H1 (cell line): ENCODE measurements at regions not wholly inside any gene's neighbourhood (a gene's known extent, or its start where the extent isn't known, plus 50 kb on each side); places are given as distances from the start of the nearest gene placed in this dataset.

Experiments
- CREB1 ChIP-seq: IDR thresholded peaks from 2 replicates; pipeline ENCODE4 v1.6.1; 2012; ENCODE audit warnings: inconsistent platforms
- CTCF ChIP-seq, 3 experiments: IDR thresholded peaks; 1 replicate in 2 of 3; 2 replicates in 1 of 3; pipeline versions ENCODE4 v1.5.1 to v1.6.1; 2011; ENCODE audit warnings: low read length in 3 of 3, mild to moderate bottlenecking in 3 of 3, inconsistent platforms in 2 of 3, low read depth in 1 of 3, moderate library complexity in 1 of 3; ENCODE audit not compliant: insufficient read depth in 1 of 3; ENCODE audit errors: control extremely low read depth in 1 of 3
- EP300 ChIP-seq, 2 experiments: IDR thresholded peaks; 1 replicate in 1 of 2; 2 replicates in 1 of 2; pipeline ENCODE4 v1.6.1; 2011 to 2012; ENCODE audit warnings: low read depth in 2 of 2, low read length in 2 of 2, mild to moderate bottlenecking in 2 of 2, borderline replicate concordance in 1 of 2, inconsistent platforms in 1 of 2, moderate library complexity in 1 of 2
- EZH2 ChIP-seq: fragments of 200-600 bp; sonication (generic); IDR thresholded peaks from 2 replicates; pipeline ENCODE4 v1.7.1; 2012; ENCODE audit warnings: low read depth, mild to moderate bottlenecking, moderate library complexity, low read length, inconsistent platforms; ENCODE audit not compliant: severe bottlenecking
- GABPA ChIP-seq: IDR thresholded peaks from 2 replicates; pipeline ENCODE4 v1.6.1; 2011; ENCODE audit warnings: mild to moderate bottlenecking, low read length, moderate library complexity, borderline replicate concordance; ENCODE audit not compliant: insufficient read depth
- PHF8 ChIP-seq: fragments of 200-600 bp; sonication (generic); conservative IDR thresholded peaks from 2 replicates; pipeline ENCODE4 v1.7.1; 2012; ENCODE audit warnings: low read depth, mild to moderate bottlenecking, inconsistent platforms, low read length, moderate library complexity
- POLR2AphosphoS5 ChIP-seq: IDR thresholded peaks from 2 replicates; pipeline ENCODE4 v1.6.1; 2011; ENCODE audit warnings: low read depth, low read length
- SP1 ChIP-seq: IDR thresholded peaks from 2 replicates; pipeline ENCODE4 v1.6.1; 2011; ENCODE audit warnings: low read depth, low read length
- SP2 ChIP-seq: IDR thresholded peaks from 2 replicates; pipeline ENCODE4 v1.6.1; 2012; ENCODE audit warnings: mild to moderate bottlenecking, low read length, inconsistent platforms
- TAF1 ChIP-seq: IDR thresholded peaks from 2 replicates; pipeline ENCODE4 v1.6.1; 2011; ENCODE audit warnings: mild to moderate bottlenecking, low read depth, low read length
- TCF12 ChIP-seq: IDR thresholded peaks from 2 replicates; pipeline ENCODE4 v1.6.1; 2011; ENCODE audit warnings: low read depth, mild to moderate bottlenecking, low read length
- USF2 ChIP-seq: IDR thresholded peaks from 2 replicates; pipeline ENCODE4 v1.6.1; 2011; ENCODE audit warnings: low read length, improper control_type of control experiment
- YY1 ChIP-seq: IDR thresholded peaks from 2 replicates; pipeline ENCODE4 v1.6.1; 2011; ENCODE audit warnings: low read depth, mild to moderate bottlenecking, low read length

- TF ChIP-seq TCF12 = no peak
- no peak for TF ChIP-seq CTCF (IDR thresholded peaks at IDR 0.05; ENCODE audit: control extremely low read depth in 1 of 3, insufficient read depth in 1 of 3, low read depth in 1 of 3, low read length in 3 of 3)
- no peak for TF ChIP-seq USF2
- TF ChIP-seq EP300 (IDR thresholded peaks at IDR 0.05; ENCODE audit: borderline replicate concordance in 1 of 2, low read depth in 2 of 2, low read length in 2 of 2) = no peak
- no peak for TF ChIP-seq PHF8
- TF ChIP-seq YY1 = no peak
- TF ChIP-seq POLR2AphosphoS5 = no peak
- no peak for TF ChIP-seq SP1
- TF ChIP-seq GABPA = no peak
- TF ChIP-seq CREB1 = no peak
- TF ChIP-seq TAF1 = no peak
- TF ChIP-seq SP2 = no peak
- no peak for TF ChIP-seq EZH2
These were observed 117.6 kb downstream of the KIF26A start for GRCh38 chr14:104256025-104256424.
